ENCODE measurements at regions not wholly inside any gene's neighbourhood (a gene's known extent, or its start where the extent isn't known, plus 50 kb on each side); places are given as distances from the start of the nearest gene placed in this dataset.

DNA sequence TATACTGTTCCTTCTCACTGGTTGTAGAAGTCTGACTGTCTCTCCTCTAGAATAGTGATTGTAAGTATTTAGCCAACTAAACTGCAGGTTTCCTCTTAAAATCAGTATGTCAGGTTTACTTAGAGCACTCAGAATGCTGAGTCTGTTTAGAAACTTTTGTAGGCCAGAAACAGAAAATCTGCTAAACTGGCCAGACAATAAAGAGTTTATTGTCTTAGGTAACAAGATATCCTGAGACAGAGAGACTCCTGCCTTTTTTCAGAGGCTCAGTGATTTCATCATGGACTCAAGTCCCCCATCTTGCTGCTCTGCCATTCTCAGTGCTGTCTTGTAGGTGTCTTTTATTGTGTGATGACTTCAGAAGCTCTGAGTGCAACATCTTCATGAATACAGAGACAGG is 279.0 kb downstream of the MFSD1 start:
- H3K27ac Mint-ChIP-seq, result no peak overlapping the region
- no peaks in the 10 kb centered on the region for H3K4me1 Mint-ChIP-seq (ENCODE audit: low read depth)
- intact Hi-C loops (cut with micrococcal nuclease), result no loop called here
- no peaks in the 10 kb centered on the region for H3K36me3 Mint-ChIP-seq (ENCODE audit: low read depth)
- no peak overlapping the region for H3K4me3 Mint-ChIP-seq
- peaks cover 14% of the 10 kb centered on the region for H3K9me3 Mint-ChIP-seq
- no peaks in the 10 kb centered on the region for H3K27me3 Mint-ChIP-seq

DNA sequence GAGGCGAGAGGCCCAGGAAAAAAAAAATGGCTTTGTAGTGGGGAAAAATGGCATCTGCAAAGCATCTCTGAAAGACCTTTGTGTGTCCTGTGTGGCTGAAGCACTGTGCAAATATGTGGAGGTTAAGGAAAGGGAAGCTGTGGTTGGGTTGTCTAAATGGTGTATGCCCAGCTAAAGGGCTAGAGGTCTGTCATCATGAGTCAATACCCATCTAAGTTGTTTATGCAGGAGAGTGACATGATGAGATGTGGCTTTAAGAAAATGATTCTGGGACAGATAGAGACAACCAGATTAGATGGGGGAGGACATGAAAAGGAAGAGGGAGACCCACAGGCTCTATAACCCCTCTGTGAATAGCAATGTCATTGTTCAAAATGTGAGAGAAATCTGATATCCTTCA is 280.7 kb downstream of the MFSD1 start:
- intact Hi-C loops (cut with micrococcal nuclease), result no loop called here
- H3K9me3 Mint-ChIP-seq, result peaks cover 14% of the 10 kb centered on the region
- no peaks in the 10 kb centered on the region for H3K36me3 Mint-ChIP-seq (ENCODE audit: low read depth)
- no peak overlapping the region for H3K27ac Mint-ChIP-seq
- H3K4me3 Mint-ChIP-seq, result no peak overlapping the region
- no peaks in the 10 kb centered on the region for H3K27me3 Mint-ChIP-seq
- no peaks in the 10 kb centered on the region for H3K4me1 Mint-ChIP-seq (ENCODE audit: low read depth)

DNA sequence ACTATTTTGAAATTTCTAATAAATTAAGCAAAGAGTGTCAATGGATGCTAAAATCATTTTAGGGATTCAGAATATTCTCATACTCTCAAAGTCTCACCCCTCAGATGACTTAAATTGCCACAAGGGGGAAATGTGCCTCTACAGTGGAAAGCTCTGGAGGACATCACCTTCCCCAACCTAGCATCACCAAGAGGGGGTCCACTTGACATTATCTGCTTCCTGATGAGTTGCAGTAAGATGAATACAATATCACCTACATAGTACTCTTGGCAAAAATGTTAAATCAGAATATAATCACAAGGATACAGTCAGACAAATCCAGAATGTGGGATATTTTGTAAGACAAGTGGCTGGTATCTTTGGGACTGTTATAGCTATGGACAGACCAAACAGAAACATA is 290.1 kb downstream of the MFSD1 start:
- no peaks in the 10 kb centered on the region for H3K36me3 Mint-ChIP-seq (ENCODE audit: low read depth)
- no peak overlapping the region for H3K4me3 Mint-ChIP-seq
- H3K4me1 Mint-ChIP-seq (ENCODE audit: low read depth), result no peaks in the 10 kb centered on the region
- peaks cover 31% of the 10 kb centered on the region for H3K9me3 Mint-ChIP-seq
- no peaks in the 10 kb centered on the region for H3K27me3 Mint-ChIP-seq
- H3K27ac Mint-ChIP-seq, result no peak overlapping the region
- intact Hi-C loops (cut with micrococcal nuclease), result no loop called here

- Mint-ChIP-seq H3K36me3 (ENCODE audit: low read depth) (no peaks in the 10 kb centered on the region), H3K9me3 (no peaks in the 10 kb centered on the region), H3K4me1 (ENCODE audit: low read depth) (no peaks in the 10 kb centered on the region), H3K27me3 (no peaks in the 10 kb centered on the region), H3K27ac (no peak overlapping the region), H3K4me3 (no peak overlapping the region)
- intact Hi-C loops (cut with micrococcal nuclease), result no loop called here
Observed at GRCh38 chr3:159102001-159102400, 300.1 kb downstream of the MFSD1 start.

DNA sequence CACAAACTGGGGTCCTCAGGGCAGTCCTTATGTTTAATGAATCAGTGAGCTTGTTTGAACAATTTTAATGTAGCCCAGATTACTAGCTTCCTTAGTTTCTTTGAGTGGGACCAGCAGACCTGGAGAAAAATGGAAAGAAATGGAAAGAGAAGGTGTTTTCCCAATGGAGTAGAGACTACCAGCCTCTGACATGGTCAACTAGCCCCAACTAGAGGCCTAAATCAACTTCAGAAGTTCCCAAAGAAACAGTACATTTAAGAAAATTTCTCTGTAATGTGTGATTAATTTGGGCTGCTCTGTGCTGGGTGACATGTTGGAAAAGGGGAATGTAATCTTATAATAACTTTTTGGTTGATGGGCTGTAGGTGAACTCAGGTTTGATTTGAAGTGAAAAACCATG is 310.9 kb downstream of the MFSD1 start:
- no peaks in the 10 kb centered on the region for H3K27me3 Mint-ChIP-seq
- no peaks in the 10 kb centered on the region for H3K4me1 Mint-ChIP-seq (ENCODE audit: low read depth)
- H3K9me3 Mint-ChIP-seq, result no peaks in the 10 kb centered on the region
- H3K27ac Mint-ChIP-seq, result no peak overlapping the region
- H3K36me3 Mint-ChIP-seq (ENCODE audit: low read depth), result no peaks in the 10 kb centered on the region
- H3K4me3 Mint-ChIP-seq, result no peak overlapping the region
- intact Hi-C loops (cut with micrococcal nuclease), result no loop called here

DNA sequence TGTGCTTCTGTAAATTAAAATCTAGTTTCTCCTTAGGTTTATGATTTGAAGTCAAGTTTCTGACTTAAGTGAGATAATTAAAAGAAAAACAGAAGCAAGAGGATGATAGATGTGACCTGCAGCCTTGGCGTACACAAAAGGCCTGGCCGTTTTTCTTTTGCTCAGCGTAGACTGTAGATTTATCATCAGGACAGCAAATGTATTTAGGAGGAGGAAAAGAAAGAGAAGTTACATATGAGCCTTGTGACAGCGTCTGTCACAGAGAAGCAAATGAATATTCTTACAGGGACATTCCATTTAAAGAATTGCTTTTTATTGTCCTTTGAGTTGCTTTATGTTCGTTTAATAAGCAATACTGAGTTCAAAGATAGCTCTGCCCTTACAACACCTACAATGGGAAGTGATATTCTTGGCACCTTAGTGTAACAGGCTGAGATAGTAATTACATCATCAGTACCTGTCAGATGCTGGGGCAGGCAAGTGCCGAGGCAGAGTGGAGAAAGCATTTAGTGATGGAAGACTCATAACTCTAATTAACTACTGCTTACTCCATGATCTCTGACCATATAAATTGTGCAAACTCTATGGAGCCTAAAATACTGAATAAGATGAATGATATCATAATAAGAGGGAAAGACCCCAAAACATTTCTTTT is 311.5 kb downstream of the MFSD1 start:
- Mint-ChIP-seq H3K4me1 (ENCODE audit: low read depth) (no peaks in the 10 kb centered on the region), H3K4me3 (no peak overlapping the region), H3K27me3 (no peaks in the 10 kb centered on the region), H3K36me3 (ENCODE audit: low read depth) (no peaks in the 10 kb centered on the region), H3K27ac (no peak overlapping the region), H3K9me3 (no peaks in the 10 kb centered on the region)
- intact Hi-C loops (cut with micrococcal nuclease), result no loop called here

DNA sequence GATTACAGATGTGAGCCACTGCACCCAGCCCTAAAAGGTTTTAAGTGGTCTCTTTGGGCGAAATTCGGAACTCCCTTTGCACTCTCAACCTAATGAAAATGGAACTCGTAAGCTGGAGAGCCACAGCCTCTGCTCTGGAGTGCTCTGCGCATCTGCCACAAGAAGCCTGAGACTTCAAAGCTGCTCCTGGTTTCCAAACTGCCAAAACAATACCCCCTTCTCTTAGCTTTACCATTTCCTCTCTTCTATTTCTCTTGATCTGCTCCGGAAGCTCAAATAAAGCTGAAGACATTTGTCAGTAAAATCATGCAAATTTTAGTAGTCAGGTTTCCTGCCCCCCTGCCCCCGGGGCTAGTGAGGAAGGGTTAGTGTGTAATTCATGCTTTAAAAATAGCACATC is 312.7 kb downstream of the MFSD1 start:
- no peak overlapping the region for H3K4me3 Mint-ChIP-seq
- H3K36me3 Mint-ChIP-seq (ENCODE audit: low read depth), result no peaks in the 10 kb centered on the region
- no peak overlapping the region for H3K27ac Mint-ChIP-seq
- H3K4me1 Mint-ChIP-seq (ENCODE audit: low read depth), result no peaks in the 10 kb centered on the region
- intact Hi-C loops (cut with micrococcal nuclease), result no loop called here
- H3K27me3 Mint-ChIP-seq, result no peaks in the 10 kb centered on the region
- no peaks in the 10 kb centered on the region for H3K9me3 Mint-ChIP-seq

GRCh38 chr3:159123877-159124276 is 322.0 kb downstream of the MFSD1 start:
- intact Hi-C loops (cut with micrococcal nuclease), result no loop called here
- H3K36me3 Mint-ChIP-seq (ENCODE audit: low read depth), result no peaks in the 10 kb centered on the region

GRCh38 chr3:159126261-159127020 is 324.6 kb downstream of the MFSD1 start:
- H3K4me3 Mint-ChIP-seq, result no peak overlapping the region
- intact Hi-C loops (cut with micrococcal nuclease), result no loop called here
- H3K27me3 Mint-ChIP-seq, result no peaks in the 10 kb centered on the region
- H3K9me3 Mint-ChIP-seq, result peaks cover 17% of the 10 kb centered on the region
- no peaks in the 10 kb centered on the region for H3K36me3 Mint-ChIP-seq (ENCODE audit: low read depth)
- H3K27ac Mint-ChIP-seq, result no peak overlapping the region
- H3K4me1 Mint-ChIP-seq (ENCODE audit: low read depth), result peaks cover 14% of the 10 kb centered on the region

More at GRCh38 chr3:159123877-159124276, 322.0 kb downstream of the MFSD1 start:
- H3K9me3 Mint-ChIP-seq, result peaks cover 8% of the 10 kb centered on the region
- H3K4me1 Mint-ChIP-seq (ENCODE audit: low read depth), result peaks cover 7% of the 10 kb centered on the region
- no peaks in the 10 kb centered on the region for H3K27me3 Mint-ChIP-seq
- H3K27ac Mint-ChIP-seq, result no peak overlapping the region
- no peak overlapping the region for H3K4me3 Mint-ChIP-seq

DNA sequence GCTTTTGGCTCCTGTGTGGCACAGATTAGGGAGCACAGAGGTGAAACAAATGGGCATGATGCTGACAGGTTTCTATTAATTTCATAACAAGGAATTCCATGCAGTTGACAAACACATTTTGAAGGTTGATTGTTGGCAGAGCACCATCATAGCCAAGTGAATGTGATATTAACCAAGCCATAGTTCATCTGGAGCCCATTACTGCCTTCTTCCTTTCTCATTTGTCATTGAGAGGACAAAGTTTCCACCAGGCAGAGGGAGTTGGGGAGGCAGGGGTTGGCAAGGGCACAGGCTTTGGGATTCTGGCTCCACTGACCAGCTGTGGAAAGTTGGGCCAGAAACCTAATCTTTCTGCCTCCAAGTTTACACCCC is 325.2 kb downstream of the MFSD1 start:
- intact Hi-C loops (cut with micrococcal nuclease), result no loop called here
- Mint-ChIP-seq H3K4me3 (no peak overlapping the region), H3K27me3 (no peaks in the 10 kb centered on the region), H3K4me1 (ENCODE audit: low read depth) (peaks cover 14% of the 10 kb centered on the region), H3K27ac (no peak overlapping the region), H3K36me3 (ENCODE audit: low read depth) (no peaks in the 10 kb centered on the region), H3K9me3 (peaks cover 17% of the 10 kb centered on the region)

- H3K36me3 Mint-ChIP-seq (ENCODE audit: low read depth), result no peaks in the 10 kb centered on the region
- no peak overlapping the region for H3K4me3 Mint-ChIP-seq
- peaks cover 14% of the 10 kb centered on the region for H3K4me1 Mint-ChIP-seq (ENCODE audit: low read depth)
- peaks cover 17% of the 10 kb centered on the region for H3K9me3 Mint-ChIP-seq
- H3K27me3 Mint-ChIP-seq, result no peaks in the 10 kb centered on the region
- H3K27ac Mint-ChIP-seq, result peak overlapping the region; percentile 44
- intact Hi-C loops (cut with micrococcal nuclease), result no loop called here
Observed at GRCh38 chr3:159128628-159129027, 326.8 kb downstream of the MFSD1 start.

- no peaks in the 10 kb centered on the region for H3K36me3 Mint-ChIP-seq (ENCODE audit: low read depth)
- peaks cover 14% of the 10 kb centered on the region for H3K4me1 Mint-ChIP-seq (ENCODE audit: low read depth)
- intact Hi-C loops (cut with micrococcal nuclease), result no loop called here
- peaks cover 17% of the 10 kb centered on the region for H3K9me3 Mint-ChIP-seq
- no peaks in the 10 kb centered on the region for H3K27me3 Mint-ChIP-seq
- no peak overlapping the region for H3K4me3 Mint-ChIP-seq
- H3K27ac Mint-ChIP-seq, result no peak overlapping the region
Observed at GRCh38 chr3:159130108-159130507, 328.3 kb downstream of the MFSD1 start.

DNA sequence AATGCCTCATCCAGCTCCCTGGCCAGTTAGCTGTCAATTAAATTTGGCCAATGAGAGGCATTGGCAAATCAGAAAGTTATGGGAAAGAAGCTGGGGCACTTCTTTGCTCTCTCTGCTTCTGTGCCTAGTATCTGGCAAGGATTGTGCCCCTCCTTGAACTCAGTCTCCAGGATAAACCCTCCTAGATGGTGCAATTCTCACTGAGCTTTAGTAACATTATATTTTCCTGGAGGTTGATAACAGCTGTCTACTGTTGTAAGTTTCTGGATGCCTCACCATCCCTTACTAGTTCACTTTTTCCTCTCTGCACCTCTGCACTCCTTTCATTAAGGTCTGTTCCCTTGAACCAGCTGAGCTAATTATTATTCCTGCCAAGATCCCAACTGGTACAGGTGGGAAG is 329.5 kb downstream of the MFSD1 start:
- Mint-ChIP-seq H3K36me3 (ENCODE audit: low read depth) (no peaks in the 10 kb centered on the region), H3K9me3 (peaks cover 17% of the 10 kb centered on the region), H3K27ac (no peak overlapping the region), H3K4me1 (ENCODE audit: low read depth) (peaks cover 14% of the 10 kb centered on the region), H3K4me3 (no peak overlapping the region), H3K27me3 (no peaks in the 10 kb centered on the region)
- intact Hi-C loops (cut with micrococcal nuclease), result no loop called here

- H3K27me3 Mint-ChIP-seq, result no peaks in the 10 kb centered on the region
- no peak overlapping the region for H3K4me3 Mint-ChIP-seq
- no peaks in the 10 kb centered on the region for H3K9me3 Mint-ChIP-seq
- H3K36me3 Mint-ChIP-seq (ENCODE audit: low read depth), result no peaks in the 10 kb centered on the region
- no peak overlapping the region for H3K27ac Mint-ChIP-seq
- H3K4me1 Mint-ChIP-seq (ENCODE audit: low read depth), result no peaks in the 10 kb centered on the region
- intact Hi-C loops (cut with micrococcal nuclease), result no loop called here
Observed at GRCh38 chr3:159137949-159138348, 336.1 kb downstream of the MFSD1 start.

GRCh38 chr3:159139326-159139725 is 337.5 kb downstream of the MFSD1 start:
- H3K36me3 Mint-ChIP-seq (ENCODE audit: low read depth), result no peaks in the 10 kb centered on the region
- intact Hi-C loops (cut with micrococcal nuclease), result no loop called here
- no peaks in the 10 kb centered on the region for H3K9me3 Mint-ChIP-seq
- H3K27ac Mint-ChIP-seq, result no peak overlapping the region
- H3K4me3 Mint-ChIP-seq, result no peak overlapping the region
- no peaks in the 10 kb centered on the region for H3K27me3 Mint-ChIP-seq
- no peaks in the 10 kb centered on the region for H3K4me1 Mint-ChIP-seq (ENCODE audit: low read depth)

All from dendritic cell treated with granulocyte-macrophage colony-stimulating factor and Interleukin-4, amounts not matched to agents 40 ng/mL and 50 ng/mL, for 4 days (primary cell).